ACC112 (cell line): ENCODE measurements at regions not wholly inside any gene's neighbourhood (a gene's known extent, or its start where the extent isn't known, plus 50 kb on each side); places are given as distances from the start of the nearest gene placed in this dataset.

Experiments used
- H2AFZ ChIP-seq: fragments of 200-600 bp; sonication (generic); one replicate; pipeline ENCODE4 v1.6.0; 2017; ENCODE audit warnings: antibody characterized with exemption, low read length; ENCODE audit not compliant: unreplicated experiment
- H3K27ac ChIP-seq: fragments of 200-600 bp; sonication (generic); 2 replicates; pipeline ENCODE4 v1.5.1; 2014; ENCODE audit warnings: low read depth, mild to moderate bottlenecking, antibody characterized with exemption, low read length, moderate library complexity
- H3K27me3 ChIP-seq: fragments of 200-600 bp; sonication (generic); 2 replicates; pipeline ENCODE4 v1.6.1; 2014; ENCODE audit warnings: mild to moderate bottlenecking, antibody characterized with exemption, low read length, moderate library complexity, mixed read lengths; ENCODE audit not compliant: insufficient read depth
- H3K36me3 ChIP-seq: fragments of 200-600 bp; sonication (generic); 2 replicates; pipeline ENCODE4 v1.6.1; 2016; ENCODE audit warnings: mild to moderate bottlenecking, antibody characterized with exemption, low read length, moderate library complexity, mixed read lengths; ENCODE audit not compliant: insufficient read depth
- H3K4me1 ChIP-seq: fragments of 200-600 bp; sonication (generic); one replicate; pipeline ENCODE4 v1.6.1; 2016; ENCODE audit warnings: low read length, mixed read lengths; ENCODE audit not compliant: insufficient read depth, unreplicated experiment, control insufficient read depth
- H3K4me3 ChIP-seq: fragments of 200-600 bp; sonication (generic); 2 replicates; pipeline ENCODE4 v1.5.1; 2014; ENCODE audit warnings: mild to moderate bottlenecking, low read depth, low read length
- H3K79me2 ChIP-seq: fragments of 200-600 bp; sonication (generic); one replicate; pipeline ENCODE4 v1.6.0; 2016; ENCODE audit warnings: low read length; ENCODE audit not compliant: control insufficient read depth, unreplicated experiment, insufficient read depth

DNA sequence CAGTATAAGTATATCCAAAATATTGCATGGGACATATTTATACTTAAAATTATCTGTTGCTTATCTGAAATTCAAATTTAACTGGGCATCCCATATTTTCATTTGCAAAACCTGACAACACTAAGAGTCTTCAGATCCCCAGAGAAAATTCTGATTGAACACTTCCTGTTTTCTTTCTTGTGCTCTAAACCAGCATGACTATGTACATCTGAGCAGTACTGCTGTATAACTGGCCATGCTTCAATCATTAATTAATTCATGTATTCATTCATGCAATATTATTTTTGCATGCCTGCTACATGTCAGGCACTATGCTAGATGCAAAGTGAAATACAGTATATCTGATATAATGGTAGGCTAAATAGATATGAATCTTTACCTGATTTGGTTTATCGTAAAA, 461.2 kb downstream of the TLR4 start:
- Histone ChIP-seq H3K4me3 (no peak overlapping the region), H3K4me1 (no peaks in the 10 kb centered on the region), H3K27ac (no peak overlapping the region), H3K79me2 (no peaks in the 10 kb centered on the region), H3K27me3 (peaks cover 19% of the 10 kb centered on the region), H3K36me3 (no peaks in the 10 kb centered on the region), H2AFZ (no peak overlapping the region)

DNA sequence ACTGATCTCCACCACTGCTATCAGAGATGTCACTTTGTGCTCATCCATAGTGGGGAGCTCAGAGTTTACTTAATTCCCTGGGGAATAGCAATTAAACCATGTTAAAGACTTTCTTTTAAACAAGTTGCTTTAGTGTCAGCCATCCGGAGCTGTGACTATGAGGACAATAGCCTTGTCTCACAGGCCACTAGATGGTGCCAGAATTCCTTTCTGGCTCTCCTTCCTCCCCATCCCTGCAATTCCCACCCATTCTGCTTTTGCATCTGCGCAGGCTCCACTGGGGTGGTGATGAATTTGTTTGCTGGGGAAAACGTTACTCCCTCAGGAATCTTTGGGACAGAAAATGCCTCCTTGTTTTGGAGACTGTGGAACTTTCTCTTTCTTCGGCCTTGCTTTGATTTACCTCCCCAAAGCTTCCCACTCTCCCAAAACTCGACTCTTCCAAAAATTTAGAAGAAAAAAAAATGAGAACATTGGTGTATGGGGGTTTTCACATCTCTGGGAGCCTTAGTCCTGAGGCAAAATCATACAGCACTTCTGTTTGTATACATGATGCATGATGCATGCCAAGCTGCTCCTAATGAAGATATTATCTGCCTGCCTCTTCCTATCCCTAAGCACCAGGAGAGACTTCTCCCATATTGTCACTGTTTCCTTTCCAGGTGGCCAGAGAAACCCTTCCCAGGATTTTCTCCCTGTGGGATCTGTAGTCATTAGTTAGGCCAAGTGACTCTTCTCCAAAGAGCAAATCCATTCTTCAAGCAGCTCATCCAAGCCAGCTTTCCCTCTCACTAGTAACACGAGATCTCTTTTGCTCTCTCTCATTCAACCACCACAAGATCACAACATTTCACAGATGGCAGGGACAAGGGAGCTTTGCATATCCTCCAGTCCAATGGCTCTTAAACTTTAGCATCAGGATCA, 466.1 kb downstream of the TLR4 start:
- Histone ChIP-seq H3K27me3 (peaks cover 19% of the 10 kb centered on the region; the same call in 1 of the 2 replicates), H3K36me3 (no peaks in the 10 kb centered on the region), H2AFZ (no peak overlapping the region), H3K4me1 (no peaks in the 10 kb centered on the region), H3K4me3 (no peak overlapping the region), H3K79me2 (no peaks in the 10 kb centered on the region), H3K27ac (no peak overlapping the region)

- Histone ChIP-seq H2AFZ (no peak overlapping the region), H3K36me3 (no peaks in the 10 kb centered on the region), H3K27me3 (0 out of 2 replicates have a peak, but pooled peaks cover 4% of the 10 kb centered on the region), H3K4me1 (no peaks in the 10 kb centered on the region), H3K27ac (no peak overlapping the region), H3K4me3 (no peak overlapping the region), H3K79me2 (no peaks in the 10 kb centered on the region)
Observed at GRCh38 chr9:118177241-118177640, 473.0 kb downstream of the TLR4 start.

DNA sequence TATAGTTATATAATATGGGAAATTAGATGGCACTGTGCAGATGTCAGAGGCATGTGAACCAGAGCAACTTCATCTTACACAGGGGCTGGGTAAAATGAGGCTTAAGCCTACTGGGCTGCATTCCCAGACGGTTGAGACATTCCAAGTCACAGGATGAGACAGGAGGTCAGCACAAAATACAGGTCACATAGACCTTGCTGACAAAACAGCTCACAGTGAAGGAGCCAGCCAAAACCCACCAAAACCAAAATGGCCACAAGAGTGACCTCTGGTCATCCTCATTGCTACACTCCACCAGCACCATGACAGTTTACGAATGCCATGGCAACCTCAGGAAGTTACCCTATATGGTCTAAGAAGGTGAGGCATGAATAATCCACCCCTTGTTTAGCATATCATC, 479.4 kb downstream of the TLR4 start:
- H3K27me3 ChIP-seq, result no peaks in the 10 kb centered on the region
- no peaks in the 10 kb centered on the region for H3K36me3 ChIP-seq
- no peak overlapping the region for H2AFZ ChIP-seq
- H3K4me3 ChIP-seq, result no peak overlapping the region
- H3K27ac ChIP-seq, result no peak overlapping the region
- no peaks in the 10 kb centered on the region for H3K79me2 ChIP-seq
- no peaks in the 10 kb centered on the region for H3K4me1 ChIP-seq

GRCh38 chr9:118187408-118187807, 483.2 kb downstream of the TLR4 start:
- Histone ChIP-seq H3K4me3 (no peak overlapping the region), H2AFZ (no peak overlapping the region), H3K27ac (no peak overlapping the region), H3K27me3 (no peaks in the 10 kb centered on the region), H3K79me2 (no peaks in the 10 kb centered on the region), H3K4me1 (no peaks in the 10 kb centered on the region), H3K36me3 (no peaks in the 10 kb centered on the region)

DNA sequence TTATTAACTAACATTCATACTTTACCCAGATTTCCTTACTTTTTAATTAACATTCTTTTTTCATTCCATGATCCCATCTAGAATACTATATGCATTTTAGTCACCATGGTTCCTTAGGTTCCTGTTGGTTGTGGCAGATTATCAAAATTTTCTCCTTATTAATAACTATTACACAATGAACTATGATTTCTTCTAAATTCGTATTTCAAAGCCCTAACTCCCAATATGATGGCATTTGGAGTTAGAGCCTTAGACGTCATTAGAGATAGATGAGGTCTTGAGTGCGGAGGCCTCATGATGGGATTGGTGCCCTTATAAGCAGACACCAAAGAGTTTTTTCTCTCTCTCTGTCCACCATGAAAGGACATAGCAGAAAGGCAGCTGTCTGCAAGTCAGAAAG, 485.4 kb downstream of the TLR4 start:
- H3K79me2 ChIP-seq, result no peaks in the 10 kb centered on the region
- no peaks in the 10 kb centered on the region for H3K4me1 ChIP-seq
- no peak overlapping the region for H3K27ac ChIP-seq
- H2AFZ ChIP-seq, result no peak overlapping the region
- H3K4me3 ChIP-seq, result no peak overlapping the region
- no peaks in the 10 kb centered on the region for H3K27me3 ChIP-seq
- H3K36me3 ChIP-seq, result no peaks in the 10 kb centered on the region

GRCh38 chr9:118192807-118193206, 488.6 kb downstream of the TLR4 start:
- Histone ChIP-seq H3K4me1 (no peaks in the 10 kb centered on the region), H3K27ac (no peak overlapping the region), H3K27me3 (no peaks in the 10 kb centered on the region), H3K79me2 (no peaks in the 10 kb centered on the region), H2AFZ (no peak overlapping the region), H3K4me3 (no peak overlapping the region), H3K36me3 (no peaks in the 10 kb centered on the region)

DNA sequence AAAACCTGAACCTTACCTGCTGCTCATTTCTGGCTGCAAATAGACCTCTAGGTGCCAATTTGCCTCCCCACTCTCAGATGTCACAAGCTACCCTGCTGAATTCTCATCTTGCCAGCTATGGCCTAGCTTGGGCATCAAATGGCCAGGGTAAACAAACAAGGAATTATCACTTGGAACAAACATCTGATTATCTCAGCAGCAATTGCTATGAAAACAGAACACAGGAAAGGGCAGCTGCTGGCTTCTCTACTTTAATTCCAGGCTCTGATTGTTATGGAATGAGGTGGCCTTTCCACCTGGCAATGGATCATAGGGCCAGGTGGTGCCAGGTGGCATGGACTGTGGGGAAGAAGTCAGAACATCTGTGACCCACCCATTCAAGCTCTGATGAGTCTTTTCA, 505.1 kb downstream of the TLR4 start:
- no peak overlapping the region for H3K4me3 ChIP-seq
- no peaks in the 10 kb centered on the region for H3K79me2 ChIP-seq
- H3K27ac ChIP-seq, result no peak overlapping the region
- no peak overlapping the region for H2AFZ ChIP-seq
- no peaks in the 10 kb centered on the region for H3K27me3 ChIP-seq
- no peaks in the 10 kb centered on the region for H3K36me3 ChIP-seq
- H3K4me1 ChIP-seq, result no peaks in the 10 kb centered on the region

- no peaks in the 10 kb centered on the region for H3K4me1 ChIP-seq
- no peaks in the 10 kb centered on the region for H3K36me3 ChIP-seq
Observed at GRCh38 chr9:118215549-118215948, 511.3 kb downstream of the TLR4 start.

DNA sequence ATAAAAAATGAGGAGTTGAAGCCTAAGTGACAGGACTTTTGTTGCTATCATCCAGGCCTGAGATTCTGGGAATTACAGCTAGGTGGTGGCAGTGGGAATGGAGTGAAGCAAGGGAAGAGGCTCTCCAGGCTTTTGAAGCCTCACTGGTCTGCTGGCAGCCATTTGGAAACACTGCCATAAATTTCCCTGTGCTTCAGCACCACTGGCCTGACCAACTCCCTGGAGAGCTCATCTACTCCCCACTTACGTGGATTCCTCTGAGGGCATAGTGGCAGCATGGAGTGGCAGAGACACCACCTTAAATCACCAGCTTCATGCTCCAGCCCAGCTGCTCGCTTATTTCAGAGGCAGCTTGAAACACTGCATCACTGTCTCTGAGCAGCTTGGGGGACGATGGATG, 518.2 kb downstream of the TLR4 start:
- Histone ChIP-seq H3K4me1 (no peaks in the 10 kb centered on the region), H3K36me3 (no peaks in the 10 kb centered on the region), H3K79me2 (no peaks in the 10 kb centered on the region), H3K27me3 (no peaks in the 10 kb centered on the region), H3K4me3 (no peak overlapping the region), H3K27ac (no peak overlapping the region), H2AFZ (no peak overlapping the region)

More at GRCh38 chr9:118215549-118215948, 511.3 kb downstream of the TLR4 start:
- no peak overlapping the region for H3K4me3 ChIP-seq
- H2AFZ ChIP-seq, result no peak overlapping the region
- no peak overlapping the region for H3K27ac ChIP-seq
- no peaks in the 10 kb centered on the region for H3K27me3 ChIP-seq
- no peaks in the 10 kb centered on the region for H3K79me2 ChIP-seq

DNA sequence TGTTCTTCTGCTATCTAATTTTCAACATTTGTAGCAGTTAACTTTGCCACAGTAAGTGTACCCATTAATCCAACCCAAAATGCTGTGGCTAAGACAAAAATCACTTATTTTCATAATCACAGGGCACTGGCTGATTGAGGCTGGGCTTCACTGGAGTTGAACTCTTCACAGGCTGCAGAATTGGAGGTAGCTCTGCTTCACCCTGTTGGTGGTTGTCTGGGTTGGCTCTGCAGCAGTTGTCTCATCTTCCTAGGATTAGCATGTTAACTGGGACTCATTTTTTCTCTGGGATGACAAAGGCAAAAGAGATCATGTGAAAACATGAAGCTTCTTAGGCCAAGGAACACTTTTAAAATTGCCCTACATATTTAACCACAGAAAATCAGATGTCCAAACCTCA, 518.9 kb downstream of the TLR4 start:
- no peak overlapping the region for H3K4me3 ChIP-seq
- no peaks in the 10 kb centered on the region for H3K79me2 ChIP-seq
- H2AFZ ChIP-seq, result no peak overlapping the region
- no peaks in the 10 kb centered on the region for H3K27me3 ChIP-seq
- H3K27ac ChIP-seq, result no peak overlapping the region
- H3K4me1 ChIP-seq, result no peaks in the 10 kb centered on the region
- H3K36me3 ChIP-seq, result no peaks in the 10 kb centered on the region
